AG10803 (cell line): ENCODE measurements at regions not wholly inside any gene's neighbourhood (a gene's known extent, or its start where the extent isn't known, plus 50 kb on each side); places are given as distances from the start of the nearest gene placed in this dataset.

Source experiments
- DNase-seq: peaks from one replicate; pipeline ENCODE4 v3.0.0; 2010; ENCODE audit warnings: low read depth
- H3K4me3 ChIP-seq: 2 replicates; pipeline ENCODE4 v1.5.1; 2011; ENCODE audit warnings: mild to moderate bottlenecking, low read length, control low read depth
- CTCF ChIP-seq: conservative IDR thresholded peaks from 2 replicates; pipeline ENCODE4 v1.5.1; 2011; ENCODE audit warnings: mild to moderate bottlenecking, low read length, control low read depth, inconsistent platforms

- DNase-seq: no peak
- no peak for TF ChIP-seq CTCF
- H3K4me3 ChIP-seq: no peak overlapping the region
Measured at GRCh38 chr11:26093206-26093605, 238.7 kb upstream of the ANO3 start.

GRCh38 chr11:26095340-26095739, 236.6 kb upstream of the ANO3 start:
- no peak overlapping the region for H3K4me3 ChIP-seq
- no peak for TF ChIP-seq CTCF
- DNase-seq: no peak

GRCh38 chr11:26096451-26096850, 235.5 kb upstream of the ANO3 start:
- no peak for TF ChIP-seq CTCF
- no peak overlapping the region for H3K4me3 ChIP-seq
- DNase-seq: no peak

- no peak for DNase-seq
- TF ChIP-seq CTCF: no peak
- H3K4me3 ChIP-seq: no peak overlapping the region
Measured at GRCh38 chr11:26102325-26102724, 229.6 kb upstream of the ANO3 start.

GRCh38 chr11:26105762-26106423, 226.0 kb upstream of the ANO3 start:
- TF ChIP-seq CTCF: no peak
- no peak overlapping the region for H3K4me3 ChIP-seq
- DNase-seq: no peak

- no peak overlapping the region for H3K4me3 ChIP-seq
- no peak for DNase-seq
- no peak for TF ChIP-seq CTCF
Measured at GRCh38 chr11:26106726-26107125, 225.2 kb upstream of the ANO3 start.

GRCh38 chr11:26109658-26110368, 222.1 kb upstream of the ANO3 start:
- no peak for TF ChIP-seq CTCF
- no peak for DNase-seq
- H3K4me3 ChIP-seq: no peak overlapping the region
